ENCODE measurements at regions not wholly inside any gene's neighbourhood (a gene's known extent, or its start where the extent isn't known, plus 50 kb on each side); places are given as distances from the start of the nearest gene placed in this dataset.
"Not testable (repeated sequence)": the region's sequence is repeated elsewhere in the genome, so short reads cannot be mapped to it uniquely, and the experiment has no call there.

DNA sequence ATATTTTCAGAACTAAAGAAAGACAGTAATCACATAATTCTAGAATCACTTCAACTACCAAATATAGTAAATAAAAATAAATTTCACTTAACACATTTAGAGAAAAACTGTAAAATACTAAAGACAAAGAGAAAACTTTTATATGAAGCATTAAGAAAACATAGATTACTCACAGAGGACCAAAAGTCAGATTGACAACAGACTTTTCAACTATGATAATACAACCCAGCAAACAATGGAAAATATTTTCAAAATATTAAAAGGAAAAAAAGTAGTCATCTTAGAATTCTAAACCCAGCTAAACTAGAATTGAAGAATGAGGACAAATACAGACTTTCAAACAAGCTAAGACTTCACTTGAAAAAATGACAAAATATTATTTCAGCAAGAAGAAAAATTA, 164.8 kb upstream of the ARID1B start:
- no peak for DNase-seq (ENCODE audit: low read depth in 4 of 4, low spot score in 1 of 4)

GRCh38 chr6:156602066-156602385, 175.2 kb upstream of the ARID1B start:
- DNase-seq (ENCODE audit: low read depth in 4 of 4, low spot score in 1 of 4), result no peak

DNA sequence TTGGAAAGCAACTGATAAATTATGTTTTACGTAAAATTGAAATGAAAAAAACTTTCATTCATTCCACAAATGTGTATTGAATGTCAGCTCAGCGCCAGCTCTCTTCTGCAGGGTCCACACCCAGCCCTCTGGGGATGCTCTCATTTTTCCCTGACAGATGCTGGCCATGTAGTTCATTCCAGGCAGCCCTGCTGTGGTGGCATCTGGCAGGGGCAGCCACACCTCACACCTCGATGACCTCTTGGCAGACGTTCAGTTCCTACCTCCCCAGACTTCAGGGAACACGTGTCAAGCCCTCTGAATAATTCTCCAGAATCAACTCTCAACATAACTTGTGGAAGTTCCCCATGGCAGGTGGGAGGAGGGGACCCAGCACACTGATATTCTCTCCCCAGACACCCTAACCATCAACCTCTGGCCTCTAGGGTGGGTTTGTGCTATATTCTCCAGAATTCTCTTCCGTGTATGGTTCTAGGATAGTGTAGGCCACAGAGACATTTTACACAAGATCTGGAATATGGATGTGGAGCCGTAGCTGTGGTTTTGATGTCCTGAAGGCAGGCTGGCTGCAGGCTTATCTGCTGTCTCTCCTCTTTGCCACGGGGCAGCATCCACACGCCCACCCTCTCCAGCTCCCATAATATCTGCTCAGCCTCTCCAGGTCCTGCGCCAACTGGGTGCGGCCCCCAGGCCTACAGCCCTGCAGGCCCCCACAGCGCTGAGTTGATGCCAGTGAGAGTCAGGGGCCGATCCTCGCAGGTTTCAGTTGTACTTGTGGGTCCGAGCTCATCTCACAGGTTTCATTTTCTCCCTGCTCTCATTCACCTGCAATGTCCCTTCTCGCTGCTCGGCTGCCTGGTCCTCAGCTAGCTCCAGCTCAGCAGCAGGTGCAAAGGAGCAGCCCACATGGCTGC, 175.8 kb upstream of the ARID1B start:
- DNase-seq (ENCODE audit: low read depth in 4 of 4, low spot score in 1 of 4), result no peak

DNA sequence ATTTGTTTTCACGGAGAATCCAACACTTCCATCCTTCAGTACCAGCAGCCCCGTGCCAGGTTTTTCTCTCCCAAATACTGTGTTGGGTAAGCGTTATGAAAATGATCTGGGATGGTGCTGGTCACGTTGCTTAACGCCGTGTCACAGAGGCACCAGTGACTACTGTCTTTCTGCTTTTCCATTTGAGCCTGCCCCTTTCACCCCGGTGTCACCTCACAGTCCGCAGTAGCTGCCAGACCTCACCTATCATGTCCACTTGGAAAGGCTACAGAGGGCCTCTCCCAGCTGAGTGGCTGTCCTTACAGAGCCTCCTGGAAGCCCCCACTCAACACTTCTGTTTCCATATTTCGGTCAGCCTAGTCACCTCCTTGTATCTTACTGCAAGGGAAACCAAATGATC, 176.5 kb upstream of the ARID1B start:
- no peak for DNase-seq (ENCODE audit: low read depth in 4 of 4, low spot score in 1 of 4)

GRCh38 chr6:156599978-156600590, 177.1 kb upstream of the ARID1B start:
- DNase-seq (ENCODE audit: low read depth in 4 of 4, low spot score in 1 of 4), result no peak

- DNase-seq (ENCODE audit: low read depth in 4 of 4, low spot score in 1 of 4), result no peak
Measured at GRCh38 chr6:156599366-156599765, 177.8 kb upstream of the ARID1B start.

DNA sequence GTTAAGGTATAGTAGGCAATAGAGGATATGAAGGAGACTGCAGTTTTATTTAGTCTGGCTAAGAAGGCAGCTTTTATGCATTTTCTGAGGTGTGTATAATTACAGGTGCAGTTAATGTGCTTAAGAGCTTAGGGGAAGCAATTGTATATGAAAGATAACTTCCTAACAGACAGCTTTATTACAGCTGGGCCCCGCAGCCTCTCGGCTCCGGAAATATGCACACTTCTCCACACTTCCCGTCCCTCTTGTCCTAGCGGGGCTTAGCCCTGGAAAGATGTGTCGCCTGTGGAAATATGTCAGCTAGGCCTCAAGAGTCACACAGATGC, 178.4 kb upstream of the ARID1B start:
- DNase-seq (ENCODE audit: low read depth in 4 of 4, low spot score in 1 of 4), result no peak

DNA sequence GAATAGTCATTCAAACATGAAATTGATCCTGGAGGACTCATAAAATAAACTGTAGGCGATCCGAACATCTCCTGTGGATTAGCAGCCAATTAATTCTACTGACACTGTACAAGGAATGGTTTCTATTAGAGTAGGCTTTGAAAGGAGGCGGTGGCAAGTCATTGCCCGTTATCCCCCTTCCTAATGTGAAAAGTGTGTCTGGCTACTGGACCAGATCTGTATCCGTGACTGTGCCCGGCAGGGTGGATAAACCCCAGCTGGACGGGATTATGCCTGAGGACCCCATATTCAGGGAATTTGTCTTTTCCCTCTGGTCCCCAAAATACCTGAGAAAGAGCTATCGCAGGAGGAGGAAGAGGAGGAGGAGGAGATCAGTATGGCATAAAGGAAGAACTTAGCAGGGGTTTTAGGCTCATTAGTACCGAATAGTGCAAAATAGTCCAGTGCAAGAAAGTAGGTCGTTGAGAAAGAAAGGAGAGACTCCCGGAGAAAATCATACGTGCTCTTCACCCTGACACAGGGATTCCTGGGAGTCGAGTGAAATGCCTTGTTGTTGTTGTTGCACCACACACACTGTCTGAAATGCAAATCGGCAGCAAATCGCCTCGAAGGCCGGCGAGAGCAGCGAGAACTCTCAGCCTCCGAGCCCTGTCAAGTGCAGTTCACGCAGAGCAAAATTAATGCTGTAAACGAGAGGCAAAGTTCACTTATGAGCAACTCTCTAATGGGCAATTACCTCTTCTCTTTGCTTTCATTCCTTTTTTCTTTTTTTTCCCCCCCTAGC, 178.9 kb upstream of the ARID1B start:
- no peak for DNase-seq (ENCODE audit: low read depth in 4 of 4, low spot score in 1 of 4)

DNA sequence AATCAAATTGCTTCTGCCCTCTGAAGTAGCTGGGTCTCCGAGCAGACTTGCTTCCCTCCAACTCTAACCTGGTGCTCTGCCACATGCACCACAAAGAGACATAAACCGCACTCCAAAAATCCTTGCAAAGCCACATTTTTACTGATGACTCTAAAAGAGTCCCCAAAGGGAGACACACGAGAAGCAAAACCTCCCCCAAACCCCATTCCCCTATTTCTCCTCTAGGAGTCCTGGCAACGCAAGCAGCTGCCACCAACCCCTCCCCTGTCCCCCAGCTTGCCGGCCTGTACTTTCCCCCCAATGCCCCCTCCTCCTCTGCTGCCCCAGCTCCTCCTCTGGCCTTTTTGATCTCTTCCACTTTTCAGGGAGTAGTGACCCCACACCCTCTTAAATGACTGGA, 180.1 kb upstream of the ARID1B start:
- no peak for DNase-seq (ENCODE audit: low read depth in 4 of 4, low spot score in 1 of 4)

GRCh38 chr6:156595476-156595875, 181.7 kb upstream of the ARID1B start:
- DNase-seq (ENCODE audit: low read depth in 4 of 4, low spot score in 1 of 4), result no peak

DNA sequence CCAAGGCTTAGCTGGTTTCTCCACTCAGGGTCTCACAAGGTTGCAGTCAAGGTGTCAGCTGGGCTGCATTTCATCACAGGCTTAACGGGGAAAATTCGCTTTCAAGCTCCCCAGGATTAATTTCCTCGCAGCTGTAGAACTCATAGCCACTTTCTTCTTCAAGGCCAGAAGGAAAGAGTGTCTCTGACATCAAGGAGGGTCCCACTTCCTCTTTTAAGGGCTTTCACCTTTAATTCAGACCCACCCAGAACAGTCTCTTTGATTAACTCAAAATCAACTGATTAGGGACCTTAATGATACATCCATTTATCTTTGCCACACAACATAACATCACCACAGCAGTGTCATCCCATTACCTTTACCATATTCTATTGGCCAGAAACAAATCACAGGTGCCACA, 183.3 kb upstream of the ARID1B start:
- DNase-seq (ENCODE audit: low read depth in 4 of 4, low spot score in 1 of 4), result no peak

- no peak for DNase-seq (ENCODE audit: low read depth in 4 of 4, low spot score in 1 of 4)
Measured at GRCh38 chr6:156593127-156593526, 184.1 kb upstream of the ARID1B start.

DNA sequence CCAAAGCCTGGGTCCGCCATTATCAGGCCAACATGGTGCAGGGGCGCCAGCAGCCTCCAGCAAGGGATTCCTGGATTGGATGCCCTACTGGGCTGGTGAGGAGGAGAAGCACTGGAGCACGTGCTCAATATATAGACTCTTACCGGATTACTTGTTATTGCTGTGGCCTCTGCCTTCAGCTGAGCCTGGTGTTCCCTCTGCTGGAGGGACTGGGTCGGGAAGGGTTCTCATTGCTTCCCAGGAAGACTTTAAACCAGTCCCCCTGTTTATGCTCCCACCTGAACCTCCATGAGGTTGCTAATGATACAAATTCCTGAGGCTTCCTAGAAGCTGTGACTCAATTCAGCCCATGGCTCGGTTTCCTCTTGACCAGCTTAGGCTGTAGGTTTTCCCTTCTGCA, 186.7 kb upstream of the ARID1B start:
- no peak for DNase-seq (ENCODE audit: low read depth in 4 of 4, low spot score in 1 of 4)

DNA sequence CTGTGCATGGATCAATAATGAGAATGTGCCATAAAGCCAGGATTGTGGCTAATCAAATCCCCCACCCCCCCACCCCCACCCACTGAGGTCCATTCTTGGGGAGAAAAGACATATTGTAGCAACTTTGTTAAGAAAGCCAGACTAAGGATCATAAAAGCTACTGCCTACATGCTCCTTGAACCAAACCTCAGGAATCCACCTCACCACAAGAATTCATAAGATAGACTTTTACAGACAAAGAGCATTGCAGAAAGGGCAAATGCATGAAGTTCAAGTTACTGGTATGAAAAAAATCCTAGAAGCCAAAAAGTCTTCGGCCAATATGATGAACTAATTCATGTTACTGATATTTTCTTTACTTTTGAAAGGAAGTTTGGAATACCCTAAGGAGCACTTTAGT, 187.9 kb upstream of the ARID1B start:
- no peak for DNase-seq (ENCODE audit: low read depth in 4 of 4, low spot score in 1 of 4)

DNA sequence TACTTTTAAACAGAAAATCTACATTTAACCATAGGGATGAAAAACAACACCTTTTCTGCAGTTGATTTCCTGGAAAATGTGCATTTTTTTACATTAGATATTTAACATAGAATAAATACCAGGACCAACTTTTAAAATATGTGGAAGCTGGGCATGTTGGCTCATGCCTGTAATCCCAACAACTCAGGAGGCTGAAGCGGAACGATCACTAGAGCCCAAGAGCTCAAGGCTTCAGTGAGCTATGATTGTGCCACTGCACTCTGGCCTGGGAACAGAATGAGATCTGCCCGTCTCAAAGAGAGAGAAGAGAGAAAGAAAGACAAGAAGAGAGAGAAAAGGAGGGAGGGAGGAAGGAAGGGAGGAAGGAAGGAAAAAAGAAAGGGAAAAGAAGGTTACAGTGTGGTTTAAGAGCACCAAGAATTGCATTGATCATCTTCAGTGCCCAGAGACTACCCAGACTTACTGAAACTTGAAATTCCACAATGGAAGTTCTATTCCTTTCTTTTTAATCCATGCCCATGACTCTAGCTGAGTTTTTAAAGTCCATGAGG, 189.4 kb upstream of the ARID1B start:
- DNase-seq (ENCODE audit: low read depth in 4 of 4, low spot score in 1 of 4), result no peak

- DNase-seq (ENCODE audit: low read depth in 4 of 4, low spot score in 1 of 4), result no peak
Measured at GRCh38 chr6:156587071-156587470, 190.1 kb upstream of the ARID1B start.

DNA sequence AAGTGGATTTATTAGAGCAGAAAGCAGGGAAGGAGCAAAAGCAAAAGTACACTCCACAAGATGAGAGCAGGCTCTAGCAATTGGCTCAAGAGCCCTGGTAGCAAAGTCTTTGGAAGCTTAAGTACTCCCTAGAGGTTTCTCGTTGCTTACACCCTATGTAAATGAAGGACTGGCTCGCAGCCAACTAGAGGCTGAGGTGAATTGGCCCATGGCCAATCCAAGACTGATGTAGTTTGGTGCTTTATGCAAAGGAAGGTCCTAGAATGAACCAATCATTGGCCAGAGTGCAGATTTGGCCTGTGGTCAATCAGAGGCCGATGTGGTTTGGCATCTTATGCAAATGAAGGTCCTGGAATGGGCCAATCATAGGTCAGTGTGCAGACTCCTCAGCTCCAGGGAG, 191.3 kb upstream of the ARID1B start:
- DNase-seq (ENCODE audit: low read depth in 4 of 4, low spot score in 1 of 4), result no peak

DNA sequence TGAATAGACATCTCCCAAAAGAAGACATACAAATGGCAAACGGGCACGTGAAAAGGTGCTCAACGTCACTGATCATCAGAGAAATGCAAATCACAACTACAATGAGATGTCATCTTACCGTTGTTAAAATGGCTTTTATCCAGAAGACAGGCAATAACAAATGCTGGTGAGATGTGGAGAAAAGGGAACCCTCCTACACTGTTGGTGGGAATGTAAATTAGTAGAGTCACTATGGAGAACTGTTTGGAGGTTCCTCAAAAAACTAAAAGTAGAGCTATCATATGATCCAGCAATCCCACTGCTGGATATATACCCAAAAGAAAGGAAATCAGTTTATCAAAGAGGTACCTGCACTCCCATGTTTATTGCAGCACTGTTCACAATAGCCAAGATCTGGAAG, 193.1 kb upstream of the ARID1B start:
- DNase-seq (ENCODE audit: low read depth in 4 of 4, low spot score in 1 of 4), result not testable (repeated sequence)

- no peak for DNase-seq (ENCODE audit: low read depth in 4 of 4, low spot score in 1 of 4)
Measured at GRCh38 chr6:156583083-156583482, 194.1 kb upstream of the ARID1B start.

DNA sequence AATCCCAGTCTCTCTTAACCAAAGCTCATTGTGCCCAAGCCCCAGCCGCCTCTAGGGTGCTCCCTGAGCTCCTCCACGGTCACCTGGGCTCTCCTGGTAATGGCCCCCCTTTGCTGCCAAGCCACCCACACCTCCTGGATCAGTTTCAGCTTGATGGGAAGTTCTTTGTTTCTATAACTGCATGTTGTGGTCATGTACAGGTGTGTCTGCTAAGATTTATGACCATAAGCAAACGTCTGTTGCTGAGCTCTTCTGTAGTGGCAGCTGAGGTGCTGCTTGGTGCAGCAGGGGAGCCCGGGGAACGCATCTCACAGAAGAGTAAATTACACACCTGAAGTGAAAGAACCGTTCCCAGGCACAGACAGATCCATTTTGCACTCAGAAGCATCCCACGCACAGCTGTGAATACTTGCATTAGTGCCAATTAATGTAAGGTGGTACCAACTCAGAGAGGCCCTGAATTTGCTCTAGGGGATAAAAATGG, 194.6 kb upstream of the ARID1B start:
- DNase-seq (ENCODE audit: low read depth in 4 of 4, low spot score in 1 of 4), result no peak

- DNase-seq (ENCODE audit: low read depth in 4 of 4, low spot score in 1 of 4), result no peak
Measured at GRCh38 chr6:156579564-156579963, 197.6 kb upstream of the ARID1B start.

- DNase-seq (ENCODE audit: low read depth in 4 of 4, low spot score in 1 of 4), result no peak
Measured at GRCh38 chr6:156577749-156578148, 199.4 kb upstream of the ARID1B start.
